ENCODE measurements at regions not wholly inside any gene's neighbourhood (a gene's known extent, or its start where the extent isn't known, plus 50 kb on each side); places are given as distances from the start of the nearest gene placed in this dataset.
"Not testable (repeated sequence)": the region's sequence is repeated elsewhere in the genome, so short reads cannot be mapped to it uniquely, and the experiment has no call there.

- no peak for DNase-seq
Observed at GRCh38 chr7:63106506-63107388, 891.9 kb upstream of the ZNF722 start.

GRCh38 chr7:63111511-63111910 lies 887.1 kb upstream of the ZNF722 start:
- not testable (repeated sequence) for DNase-seq

GRCh38 chr7:63112764-63113712 lies 885.6 kb upstream of the ZNF722 start:
- DNase-seq = no peak

- no peak for DNase-seq
Observed at GRCh38 chr7:63113713-63114285, 884.9 kb upstream of the ZNF722 start.

- no peak for DNase-seq
Observed at GRCh38 chr7:63114371-63114985, 884.2 kb upstream of the ZNF722 start.

Data from NCI-H146 (cell line).